GM21367 (cell line): ENCODE measurements at regions not wholly inside any gene's neighbourhood (a gene's known extent, or its start where the extent isn't known, plus 50 kb on each side); places are given as distances from the start of the nearest gene placed in this dataset.

Experiments used
- ATAC-seq: cut with Tn5 transposase; IDR thresholded peaks from one replicate; pipeline ENCODE4 v1.9.1; 2021; ENCODE audit not compliant: unreplicated experiment

- peak; percentile 32 for ATAC-seq
These were observed 64.8 kb upstream of the AMZ2 start for GRCh38 chr17:68182940-68183551.

DNA sequence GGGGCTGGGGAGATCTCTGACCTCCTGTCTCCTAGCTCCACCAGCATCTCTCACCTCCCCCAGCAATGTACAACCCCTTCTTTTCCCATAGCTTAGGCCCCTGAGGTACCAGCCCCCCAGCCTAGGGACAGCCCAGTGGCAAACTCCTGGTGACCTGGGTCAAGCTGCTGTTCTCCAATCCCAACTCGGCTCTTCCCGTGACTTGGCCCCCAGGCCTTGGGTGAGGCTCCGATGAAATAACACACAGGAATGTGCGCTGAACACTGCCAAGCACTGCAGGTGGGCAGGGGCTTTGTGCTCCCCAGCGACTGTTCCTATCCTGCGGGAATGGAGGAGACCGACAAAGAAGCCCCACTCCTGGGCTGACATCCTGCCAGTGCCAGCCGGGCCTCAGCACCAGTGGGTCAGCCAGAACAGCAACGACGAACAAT, 63.7 kb upstream of the AMZ2 start:
- ATAC-seq: no peak

DNA sequence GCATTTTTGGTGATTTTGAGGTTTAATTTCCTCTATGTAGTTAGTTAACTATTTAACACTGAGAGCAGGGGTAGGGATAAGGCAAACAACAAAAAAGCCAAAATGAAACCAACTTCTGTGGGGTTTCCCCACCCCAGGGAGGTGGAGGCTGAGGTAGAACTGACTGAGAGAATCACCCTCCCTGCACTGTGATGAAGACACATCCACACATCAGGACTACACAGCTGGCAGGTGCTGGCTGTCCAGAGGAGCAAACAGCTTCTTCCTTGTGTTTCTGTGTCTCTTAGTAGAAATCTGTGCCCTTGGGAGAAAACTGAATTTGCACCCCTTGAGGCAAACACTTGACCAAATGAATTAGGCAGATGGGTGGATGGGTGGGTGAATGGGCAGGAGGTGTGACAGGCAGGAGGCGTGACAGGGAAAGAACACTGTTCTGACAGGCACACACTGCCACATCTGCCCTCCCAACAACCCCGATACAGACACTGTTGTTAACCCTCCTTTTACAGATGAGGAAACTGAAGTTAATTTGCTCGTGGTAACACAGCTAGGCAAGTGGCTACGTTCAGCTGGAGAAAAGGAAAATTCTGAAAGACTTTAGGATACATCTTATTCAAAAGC, 62.9 kb upstream of the AMZ2 start:
- ATAC-seq: peak; percentile 43

DNA sequence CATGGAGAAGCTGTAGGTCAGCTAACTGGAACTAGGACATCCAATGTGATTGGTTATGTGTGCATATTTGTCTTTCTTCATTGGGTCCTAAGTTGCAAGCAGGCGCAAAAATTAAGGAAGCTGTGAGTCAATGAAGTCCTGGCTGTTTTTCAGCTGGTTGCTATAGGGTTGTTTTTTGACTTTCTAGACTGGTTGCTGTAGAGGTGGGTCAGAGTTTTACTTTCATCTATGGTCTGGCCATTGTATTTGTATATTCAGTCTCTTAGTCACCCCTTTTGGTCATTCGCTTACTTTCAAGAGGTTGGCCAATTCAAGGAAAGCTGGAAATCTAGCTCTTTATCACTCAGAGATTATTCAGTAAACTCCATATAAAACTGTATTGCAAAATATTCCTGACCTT, 62.0 kb upstream of the AMZ2 start:
- no peak for ATAC-seq

- ATAC-seq: no peak
These were observed 57.3 kb upstream of the AMZ2 start for GRCh38 chr17:68190495-68190894.

GRCh38 chr17:68195667-68196393, 52.0 kb upstream of the AMZ2 start:
- no peak for ATAC-seq

GRCh38 chr17:68196394-68197090, 51.3 kb upstream of the AMZ2 start:
- ATAC-seq: no peak

GRCh38 chr17:68197091-68197996, 50.5 kb upstream of the AMZ2 start:
- no peak for ATAC-seq

DNA sequence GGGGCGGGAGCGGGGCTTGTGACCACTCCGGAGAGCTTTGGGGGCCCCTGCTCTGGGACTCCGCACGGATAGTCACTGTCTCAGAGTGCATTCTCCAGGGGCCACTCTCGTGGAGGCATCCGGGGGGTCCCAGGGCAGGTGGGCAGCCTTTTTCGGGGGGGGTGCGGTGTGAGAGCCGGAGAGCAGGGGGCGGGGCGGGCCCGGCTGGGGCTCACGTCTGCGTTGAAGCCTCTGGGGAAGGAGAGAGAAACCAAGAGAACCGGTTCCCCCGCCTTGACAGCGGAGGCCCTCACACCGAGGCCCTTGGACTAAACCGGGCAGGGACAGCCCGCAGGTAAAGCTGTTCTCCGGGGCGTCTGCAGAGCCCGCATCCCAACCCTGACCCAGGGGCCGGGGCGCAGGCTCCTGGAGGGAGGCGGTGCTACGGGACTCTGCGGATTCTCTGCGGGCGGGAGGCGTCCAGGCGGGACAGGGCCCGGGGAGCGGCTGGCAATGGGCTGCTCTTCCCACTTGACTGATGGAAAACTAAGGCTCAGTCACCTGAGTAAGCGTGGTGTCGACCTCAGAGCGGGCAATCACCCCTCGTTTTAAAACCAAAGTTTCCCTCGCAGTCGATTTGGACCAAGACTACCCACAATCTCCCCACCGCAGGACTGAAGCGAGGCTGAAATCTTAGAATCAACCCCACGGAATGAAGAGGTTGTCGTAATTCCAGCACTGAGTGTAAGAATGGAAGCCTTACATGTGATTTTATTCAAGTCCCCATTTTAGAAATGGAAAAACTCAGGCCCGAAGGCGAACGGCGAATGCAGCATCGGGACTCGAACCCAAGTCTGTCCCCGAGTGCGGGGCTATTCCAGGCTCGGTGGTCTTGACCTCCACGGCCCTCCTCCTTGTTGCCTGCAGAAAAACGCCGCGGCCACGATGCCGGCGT, 49.6 kb upstream of the AMZ2 start:
- no peak for ATAC-seq
